ENCODE measurements at regions not wholly inside any gene's neighbourhood (a gene's known extent, or its start where the extent isn't known, plus 50 kb on each side); places are given as distances from the start of the nearest gene placed in this dataset.

GRCh38 chr6:140576004-140576555, 1201.6 kb upstream of the CITED2 start:
- no peaks in the 10 kb centered on the region for H3K36me3 ChIP-seq
- no peaks in the 10 kb centered on the region for H3K9me3 ChIP-seq
- peaks cover 0 to 11% (median 7%) of the 10 kb centered on the region in 3 donors for H3K4me1 ChIP-seq
- TF ChIP-seq POLR2A (IDR thresholded peaks at IDR 0.05) (no peak), CTCF (IDR thresholded peaks at IDR 0.05) (no peak)
- H3K27ac ChIP-seq: no peak overlapping the region
- no peak overlapping the region for H3K4me3 ChIP-seq
- H3K27me3 ChIP-seq: no peaks in the 10 kb centered on the region
- intact Hi-C loops (cut with DNase I): no loop called here
- DNase-seq: no peak
- WGBS, 2 donors: 84 to 88% methylated on average over 7 of the region's 7 CpGs

GRCh38 chr6:140572867-140573266, 1198.4 kb upstream of the CITED2 start:
- Histone ChIP-seq H3K9me3 (no peaks in the 10 kb centered on the region), H3K4me3 (no peak overlapping the region), H3K27ac (no peak overlapping the region), H3K36me3 (no peaks in the 10 kb centered on the region), H3K27me3 (no peaks in the 10 kb centered on the region), H3K4me1 (peaks cover 0 to 11% (median 7%) of the 10 kb centered on the region in 3 donors)
- intact Hi-C loops (cut with DNase I): no loop called here
- DNase-seq: no peak
- no peak for TF ChIP-seq CTCF (IDR thresholded peaks at IDR 0.05)
- no peak for TF ChIP-seq POLR2A (IDR thresholded peaks at IDR 0.05)

- H3K9me3 ChIP-seq: no peaks in the 10 kb centered on the region
- no peak overlapping the region for H3K4me3 ChIP-seq
- H3K4me1 ChIP-seq: peaks cover 0 to 12% (median 7%) of the 10 kb centered on the region in 3 donors
- H3K27ac ChIP-seq: no peak overlapping the region
- no peaks in the 10 kb centered on the region for H3K27me3 ChIP-seq
- no peak for DNase-seq
- intact Hi-C loops (cut with DNase I): no loop called here
- WGBS, 2 donors: 12 to 13% methylated on average over 3 of the region's 3 CpGs
- H3K36me3 ChIP-seq: no peaks in the 10 kb centered on the region
- TF ChIP-seq POLR2A (IDR thresholded peaks at IDR 0.05) (no peak), CTCF (IDR thresholded peaks at IDR 0.05) (no peak)
Measured at GRCh38 chr6:140572129-140572528, 1197.7 kb upstream of the CITED2 start.

GRCh38 chr6:140571145-140571544, 1196.7 kb upstream of the CITED2 start:
- Histone ChIP-seq H3K9me3 (no peaks in the 10 kb centered on the region), H3K4me1 (peaks cover 0 to 22% (median 7%) of the 10 kb centered on the region in 3 donors), H3K4me3 (no peak overlapping the region), H3K36me3 (no peaks in the 10 kb centered on the region), H3K27me3 (no peaks in the 10 kb centered on the region), H3K27ac (no peak overlapping the region)
- DNase-seq: no peak
- TF ChIP-seq POLR2A (IDR thresholded peaks at IDR 0.05) (no peak), CTCF (IDR thresholded peaks at IDR 0.05) (no peak)
- intact Hi-C loops (cut with DNase I): no loop called here

- Histone ChIP-seq H3K9me3 (no peaks in the 10 kb centered on the region), H3K4me1 (peaks cover 0 to 18% (median 6%) of the 10 kb centered on the region in 3 donors), H3K4me3 (no peak overlapping the region), H3K36me3 (no peaks in the 10 kb centered on the region), H3K27me3 (no peaks in the 10 kb centered on the region), H3K27ac (no peak overlapping the region)
- no peak for DNase-seq
- 75 to 80% methylated on average over 2 of the region's 2 CpGs for WGBS, 2 donors
- intact Hi-C loops (cut with DNase I): no loop called here
- TF ChIP-seq POLR2A (IDR thresholded peaks at IDR 0.05) (no peak), CTCF (IDR thresholded peaks at IDR 0.05) (no peak)
Measured at GRCh38 chr6:140567466-140567865, 1193.0 kb upstream of the CITED2 start.
